22Rv1 (cell line): ENCODE measurements at regions not wholly inside any gene's neighbourhood (a gene's known extent, or its start where the extent isn't known, plus 50 kb on each side); places are given as distances from the start of the nearest gene placed in this dataset.

Source experiments
- H3K27ac ChIP-seq: fragments of 450-650 bp; 2 replicates; pipeline ENCODE4 v1.5.1; 2017
- ZFX ChIP-seq: fragments of 450-650 bp; IDR thresholded peaks from 2 replicates; pipeline ENCODE4 v1.6.1; 2017; ENCODE audit warnings: antibody characterized with exemption, borderline replicate concordance
- TF ChIP-seq, protein P1 (sequence below): fragments of 450-650 bp; IDR thresholded peaks from 2 replicates; pipeline ENCODE4 v1.5.1; 2017; ENCODE audit warnings: mild to moderate bottlenecking

DNA sequence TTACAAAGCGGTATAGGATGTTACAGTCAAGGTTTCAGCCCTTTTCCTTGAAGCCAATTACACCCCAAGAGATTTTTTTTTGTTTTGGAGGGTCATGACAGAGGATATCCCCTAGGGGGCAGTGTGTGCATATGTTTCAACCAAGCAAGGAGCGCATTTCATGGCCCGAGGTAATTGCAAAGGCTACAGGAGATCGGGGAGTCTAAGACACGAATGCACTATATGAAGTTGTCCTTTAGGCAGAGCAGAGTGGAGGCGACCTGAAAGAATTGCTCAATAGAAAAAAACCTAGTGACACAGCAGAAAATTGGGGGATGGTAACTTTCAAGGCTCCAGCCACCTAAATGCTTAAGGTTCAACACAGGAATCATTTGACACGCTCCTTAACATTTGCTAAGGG lies 219.8 kb upstream of the PARD3B start:
- TF ChIP-seq, protein P1, sequence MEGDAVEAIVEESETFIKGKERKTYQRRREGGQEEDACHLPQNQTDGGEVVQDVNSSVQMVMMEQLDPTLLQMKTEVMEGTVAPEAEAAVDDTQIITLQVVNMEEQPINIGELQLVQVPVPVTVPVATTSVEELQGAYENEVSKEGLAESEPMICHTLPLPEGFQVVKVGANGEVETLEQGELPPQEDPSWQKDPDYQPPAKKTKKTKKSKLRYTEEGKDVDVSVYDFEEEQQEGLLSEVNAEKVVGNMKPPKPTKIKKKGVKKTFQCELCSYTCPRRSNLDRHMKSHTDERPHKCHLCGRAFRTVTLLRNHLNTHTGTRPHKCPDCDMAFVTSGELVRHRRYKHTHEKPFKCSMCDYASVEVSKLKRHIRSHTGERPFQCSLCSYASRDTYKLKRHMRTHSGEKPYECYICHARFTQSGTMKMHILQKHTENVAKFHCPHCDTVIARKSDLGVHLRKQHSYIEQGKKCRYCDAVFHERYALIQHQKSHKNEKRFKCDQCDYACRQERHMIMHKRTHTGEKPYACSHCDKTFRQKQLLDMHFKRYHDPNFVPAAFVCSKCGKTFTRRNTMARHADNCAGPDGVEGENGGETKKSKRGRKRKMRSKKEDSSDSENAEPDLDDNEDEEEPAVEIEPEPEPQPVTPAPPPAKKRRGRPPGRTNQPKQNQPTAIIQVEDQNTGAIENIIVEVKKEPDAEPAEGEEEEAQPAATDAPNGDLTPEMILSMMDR, result peak; percentile 84
- TF ChIP-seq ZFX, result no peak
- H3K27ac ChIP-seq, result no peak overlapping the region

DNA sequence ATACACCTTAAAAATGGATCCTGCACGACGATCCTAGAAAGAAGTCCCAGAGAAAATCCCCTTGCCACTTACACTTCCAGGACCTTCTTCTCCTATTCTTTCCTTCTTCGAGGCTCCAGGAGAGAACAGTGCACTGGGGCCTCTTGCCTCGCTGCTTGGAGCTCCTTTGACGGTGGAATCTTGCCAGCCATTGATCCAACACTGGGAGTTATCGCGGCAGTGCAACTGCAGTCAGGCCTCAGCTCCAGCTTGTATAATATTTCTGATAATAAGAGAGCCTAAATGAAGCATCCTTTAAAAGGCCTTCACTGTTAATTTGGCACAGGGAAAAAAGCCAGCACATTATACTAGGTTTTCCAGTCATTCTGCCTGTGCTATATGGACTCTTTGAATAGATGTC lies 216.9 kb upstream of the PARD3B start:
- TF ChIP-seq, protein P1, result no peak
- no peak for TF ChIP-seq ZFX
- no peak overlapping the region for H3K27ac ChIP-seq

DNA sequence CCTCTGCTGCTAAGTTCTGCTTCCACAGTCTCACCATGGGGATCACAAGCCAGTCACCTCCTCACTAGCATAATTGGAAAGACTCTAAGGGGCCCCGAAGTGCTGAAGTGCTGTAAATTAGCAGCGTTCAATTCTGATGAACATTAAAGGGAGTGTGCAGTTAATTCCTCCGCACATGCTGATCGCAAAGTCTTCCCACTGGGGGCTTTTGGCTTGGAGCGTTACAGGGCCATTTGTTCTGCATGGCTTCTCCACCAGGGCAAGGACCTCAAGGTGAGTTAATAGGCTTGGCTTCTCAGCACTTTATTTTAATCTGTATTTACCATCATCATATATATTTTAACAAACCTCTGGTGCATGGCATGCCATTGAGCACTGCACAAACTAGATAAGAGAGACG lies 216.3 kb upstream of the PARD3B start:
- H3K27ac ChIP-seq, result no peak overlapping the region
- no peak for TF ChIP-seq ZFX
- TF ChIP-seq, protein P1, result no peak

DNA sequence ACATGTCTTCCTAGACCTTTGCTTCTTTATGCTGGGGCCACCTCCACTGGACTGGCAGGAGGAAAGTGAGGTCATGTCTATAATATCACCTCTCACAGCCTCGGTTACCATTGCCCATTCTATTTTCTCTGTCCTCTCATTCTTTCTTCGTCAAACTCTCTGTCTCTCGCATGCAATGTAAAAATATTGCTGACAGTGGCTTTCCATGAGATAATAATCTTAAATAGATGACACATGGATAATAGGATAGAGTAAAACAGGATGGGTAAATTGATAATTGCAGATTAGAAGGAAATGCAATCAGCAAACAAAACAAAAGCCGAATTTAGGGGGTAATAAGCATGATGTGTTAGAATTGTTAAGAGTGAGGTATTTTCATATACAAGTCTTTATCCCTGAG lies 215.7 kb upstream of the PARD3B start:
- TF ChIP-seq, protein P1, result no peak
- TF ChIP-seq ZFX, result no peak
- H3K27ac ChIP-seq, result no peak overlapping the region

DNA sequence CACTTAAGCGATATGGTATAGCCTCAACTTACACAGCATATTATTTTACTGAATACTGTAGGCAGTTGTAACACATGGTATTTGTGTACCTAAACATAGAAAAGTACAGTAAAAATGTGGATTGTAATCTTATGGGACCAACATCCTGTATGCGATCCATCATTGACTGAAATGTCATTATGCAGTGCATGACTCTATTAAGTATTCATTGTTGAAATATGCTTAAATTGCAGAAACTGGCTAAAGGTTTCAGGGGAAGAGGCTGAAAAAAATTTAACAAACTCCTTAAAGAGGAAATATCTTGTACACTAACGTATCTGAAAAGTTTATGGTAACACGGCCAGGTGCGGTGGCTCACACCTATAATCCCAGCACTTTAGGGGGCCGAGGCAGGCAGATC lies 214.1 kb upstream of the PARD3B start:
- no peak for TF ChIP-seq ZFX
- TF ChIP-seq, protein P1, result no peak
- no peak overlapping the region for H3K27ac ChIP-seq

DNA sequence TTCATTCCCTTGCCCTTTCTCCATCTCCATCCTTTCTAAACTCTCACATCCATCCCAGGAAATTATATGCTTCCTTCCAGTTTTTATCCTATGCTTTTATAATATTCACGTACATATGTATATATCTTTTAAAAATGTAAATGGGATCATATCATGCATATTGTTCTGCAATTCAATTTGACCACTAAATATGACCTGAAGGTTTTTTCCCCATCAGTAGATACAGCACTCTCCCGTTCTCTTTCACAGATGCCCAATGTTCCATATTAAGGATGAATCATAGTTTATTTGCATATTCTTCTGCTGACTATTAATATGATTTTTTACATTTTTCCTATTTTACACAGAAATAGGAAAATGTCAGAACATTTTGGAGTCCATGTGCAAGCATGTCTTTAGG lies 213.3 kb upstream of the PARD3B start:
- no peak for TF ChIP-seq ZFX
- TF ChIP-seq, protein P1, result no peak
- H3K27ac ChIP-seq, result no peak overlapping the region

DNA sequence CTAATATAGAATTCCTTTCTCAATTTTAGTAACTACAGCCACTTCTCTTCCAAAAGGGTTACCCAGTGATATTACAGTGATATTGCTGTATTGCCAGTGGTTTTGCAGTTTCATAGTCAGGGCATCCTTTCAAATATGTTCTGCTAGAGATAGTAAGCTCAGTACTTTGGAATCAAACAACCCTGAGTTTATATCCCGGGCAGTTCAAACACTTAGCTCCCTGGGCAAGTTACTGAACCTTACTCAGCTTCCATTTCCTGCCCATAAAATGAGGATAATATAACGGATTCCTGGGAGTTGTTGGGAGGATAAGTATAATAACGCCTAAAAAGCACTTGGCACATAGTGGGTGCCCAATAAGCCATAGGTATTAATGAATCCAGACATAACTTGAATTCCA lies 212.6 kb upstream of the PARD3B start:
- H3K27ac ChIP-seq, result no peak overlapping the region
- no peak for TF ChIP-seq ZFX
- TF ChIP-seq, protein P1, result no peak
